ENCODE measurements at regions not wholly inside any gene's neighbourhood (a gene's known extent, or its start where the extent isn't known, plus 50 kb on each side); places are given as distances from the start of the nearest gene placed in this dataset.

DNA sequence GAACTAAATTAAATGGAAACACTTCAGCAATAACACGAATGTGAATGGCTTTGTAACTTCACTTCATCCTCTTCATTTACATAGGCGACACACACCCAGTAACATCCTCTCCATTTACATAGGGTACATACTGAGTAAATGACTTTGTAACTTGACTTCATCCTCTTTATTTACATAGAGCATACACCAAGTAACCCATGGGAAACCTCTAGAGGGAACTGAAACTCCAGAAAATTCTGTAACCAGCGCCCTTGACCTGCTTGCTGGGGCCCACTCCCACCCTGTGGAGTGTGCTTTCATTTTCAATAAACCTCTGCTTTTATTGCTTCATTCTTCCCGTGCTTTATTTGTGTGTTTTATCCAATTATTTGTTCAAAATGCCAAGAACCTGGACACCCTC is 81.6 kb upstream of the OPRM1 start:
- TF ChIP-seq ZFP3 (CRISPR knock-in tag; IDR thresholded peaks at IDR 0.05) (no peak), BACH2 (CRISPR knock-in tag; IDR thresholded peaks at IDR 0.05; ENCODE audit: borderline replicate concordance) (no peak), ZC3H10 (CRISPR knock-in tag; IDR thresholded peaks at IDR 0.05) (no peak), ISL1 (CRISPR knock-in tag; IDR thresholded peaks at IDR 0.05) (no peak), OSR1 (CRISPR knock-in tag; IDR thresholded peaks at IDR 0.05) (no peak), ZFP30 (CRISPR knock-in tag; IDR thresholded peaks at IDR 0.05) (no peak), ZNF565 (CRISPR knock-in tag; conservative IDR thresholded peaks at IDR 0.05; ENCODE audit: low read depth) (no peak), PPARA (CRISPR knock-in tag; IDR thresholded peaks at IDR 0.05; ENCODE audit: borderline replicate concordance) (no peak), RARB (CRISPR knock-in tag; IDR thresholded peaks at IDR 0.05) (no peak), CSDC2 (CRISPR knock-in tag; IDR thresholded peaks at IDR 0.05) (no peak), ARNTL (CRISPR knock-in tag; IDR thresholded peaks at IDR 0.05; ENCODE audit: borderline replicate concordance, low read depth) (no peak)
- TF ChIP-seq, protein P1, sequence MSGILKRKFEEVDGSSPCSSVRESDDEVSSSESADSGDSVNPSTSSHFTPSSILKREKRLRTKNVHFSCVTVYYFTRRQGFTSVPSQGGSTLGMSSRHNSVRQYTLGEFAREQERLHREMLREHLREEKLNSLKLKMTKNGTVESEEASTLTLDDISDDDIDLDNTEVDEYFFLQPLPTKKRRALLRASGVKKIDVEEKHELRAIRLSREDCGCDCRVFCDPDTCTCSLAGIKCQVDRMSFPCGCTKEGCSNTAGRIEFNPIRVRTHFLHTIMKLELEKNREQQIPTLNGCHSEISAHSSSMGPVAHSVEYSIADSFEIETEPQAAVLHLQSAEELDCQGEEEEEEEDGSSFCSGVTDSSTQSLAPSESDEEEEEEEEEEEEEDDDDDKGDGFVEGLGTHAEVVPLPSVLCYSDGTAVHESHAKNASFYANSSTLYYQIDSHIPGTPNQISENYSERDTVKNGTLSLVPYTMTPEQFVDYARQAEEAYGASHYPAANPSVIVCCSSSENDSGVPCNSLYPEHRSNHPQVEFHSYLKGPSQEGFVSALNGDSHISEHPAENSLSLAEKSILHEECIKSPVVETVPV (CRISPR knock-in tag; IDR thresholded peaks at IDR 0.05) = no peak
- TF ChIP-seq, protein P2, sequence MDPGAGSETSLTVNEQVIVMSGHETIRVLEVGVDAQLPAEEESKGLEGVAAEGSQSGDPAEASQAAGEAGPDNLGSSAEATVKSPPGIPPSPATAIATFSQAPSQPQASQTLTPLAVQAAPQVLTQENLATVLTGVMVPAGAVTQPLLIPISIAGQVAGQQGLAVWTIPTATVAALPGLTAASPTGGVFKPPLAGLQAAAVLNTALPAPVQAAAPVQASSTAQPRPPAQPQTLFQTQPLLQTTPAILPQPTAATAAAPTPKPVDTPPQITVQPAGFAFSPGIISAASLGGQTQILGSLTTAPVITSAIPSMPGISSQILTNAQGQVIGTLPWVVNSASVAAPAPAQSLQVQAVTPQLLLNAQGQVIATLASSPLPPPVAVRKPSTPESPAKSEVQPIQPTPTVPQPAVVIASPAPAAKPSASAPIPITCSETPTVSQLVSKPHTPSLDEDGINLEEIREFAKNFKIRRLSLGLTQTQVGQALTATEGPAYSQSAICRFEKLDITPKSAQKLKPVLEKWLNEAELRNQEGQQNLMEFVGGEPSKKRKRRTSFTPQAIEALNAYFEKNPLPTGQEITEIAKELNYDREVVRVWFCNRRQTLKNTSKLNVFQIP (CRISPR knock-in tag; IDR thresholded peaks at IDR 0.05; ENCODE audit: borderline replicate concordance, low read depth) = no peak
- TF ChIP-seq, protein P3, sequence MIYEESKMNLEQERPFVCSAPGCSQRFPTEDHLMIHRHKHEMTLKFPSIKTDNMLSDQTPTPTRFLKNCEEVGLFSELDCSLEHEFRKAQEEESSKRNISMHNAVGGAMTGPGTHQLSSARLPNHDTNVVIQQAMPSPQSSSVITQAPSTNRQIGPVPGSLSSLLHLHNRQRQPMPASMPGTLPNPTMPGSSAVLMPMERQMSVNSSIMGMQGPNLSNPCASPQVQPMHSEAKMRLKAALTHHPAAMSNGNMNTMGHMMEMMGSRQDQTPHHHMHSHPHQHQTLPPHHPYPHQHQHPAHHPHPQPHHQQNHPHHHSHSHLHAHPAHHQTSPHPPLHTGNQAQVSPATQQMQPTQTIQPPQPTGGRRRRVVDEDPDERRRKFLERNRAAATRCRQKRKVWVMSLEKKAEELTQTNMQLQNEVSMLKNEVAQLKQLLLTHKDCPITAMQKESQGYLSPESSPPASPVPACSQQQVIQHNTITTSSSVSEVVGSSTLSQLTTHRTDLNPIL (CRISPR knock-in tag; IDR thresholded peaks at IDR 0.05; ENCODE audit: low read depth) = no peak
- TF ChIP-seq, protein P4, sequence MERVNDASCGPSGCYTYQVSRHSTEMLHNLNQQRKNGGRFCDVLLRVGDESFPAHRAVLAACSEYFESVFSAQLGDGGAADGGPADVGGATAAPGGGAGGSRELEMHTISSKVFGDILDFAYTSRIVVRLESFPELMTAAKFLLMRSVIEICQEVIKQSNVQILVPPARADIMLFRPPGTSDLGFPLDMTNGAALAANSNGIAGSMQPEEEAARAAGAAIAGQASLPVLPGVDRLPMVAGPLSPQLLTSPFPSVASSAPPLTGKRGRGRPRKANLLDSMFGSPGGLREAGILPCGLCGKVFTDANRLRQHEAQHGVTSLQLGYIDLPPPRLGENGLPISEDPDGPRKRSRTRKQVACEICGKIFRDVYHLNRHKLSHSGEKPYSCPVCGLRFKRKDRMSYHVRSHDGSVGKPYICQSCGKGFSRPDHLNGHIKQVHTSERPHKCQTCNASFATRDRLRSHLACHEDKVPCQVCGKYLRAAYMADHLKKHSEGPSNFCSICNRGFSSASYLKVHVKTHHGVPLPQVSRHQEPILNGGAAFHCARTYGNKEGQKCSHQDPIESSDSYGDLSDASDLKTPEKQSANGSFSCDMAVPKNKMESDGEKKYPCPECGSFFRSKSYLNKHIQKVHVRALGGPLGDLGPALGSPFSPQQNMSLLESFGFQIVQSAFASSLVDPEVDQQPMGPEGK (CRISPR knock-in tag; IDR thresholded peaks at IDR 0.05; ENCODE audit: borderline replicate concordance) = no peak
- TF ChIP-seq, protein P5, sequence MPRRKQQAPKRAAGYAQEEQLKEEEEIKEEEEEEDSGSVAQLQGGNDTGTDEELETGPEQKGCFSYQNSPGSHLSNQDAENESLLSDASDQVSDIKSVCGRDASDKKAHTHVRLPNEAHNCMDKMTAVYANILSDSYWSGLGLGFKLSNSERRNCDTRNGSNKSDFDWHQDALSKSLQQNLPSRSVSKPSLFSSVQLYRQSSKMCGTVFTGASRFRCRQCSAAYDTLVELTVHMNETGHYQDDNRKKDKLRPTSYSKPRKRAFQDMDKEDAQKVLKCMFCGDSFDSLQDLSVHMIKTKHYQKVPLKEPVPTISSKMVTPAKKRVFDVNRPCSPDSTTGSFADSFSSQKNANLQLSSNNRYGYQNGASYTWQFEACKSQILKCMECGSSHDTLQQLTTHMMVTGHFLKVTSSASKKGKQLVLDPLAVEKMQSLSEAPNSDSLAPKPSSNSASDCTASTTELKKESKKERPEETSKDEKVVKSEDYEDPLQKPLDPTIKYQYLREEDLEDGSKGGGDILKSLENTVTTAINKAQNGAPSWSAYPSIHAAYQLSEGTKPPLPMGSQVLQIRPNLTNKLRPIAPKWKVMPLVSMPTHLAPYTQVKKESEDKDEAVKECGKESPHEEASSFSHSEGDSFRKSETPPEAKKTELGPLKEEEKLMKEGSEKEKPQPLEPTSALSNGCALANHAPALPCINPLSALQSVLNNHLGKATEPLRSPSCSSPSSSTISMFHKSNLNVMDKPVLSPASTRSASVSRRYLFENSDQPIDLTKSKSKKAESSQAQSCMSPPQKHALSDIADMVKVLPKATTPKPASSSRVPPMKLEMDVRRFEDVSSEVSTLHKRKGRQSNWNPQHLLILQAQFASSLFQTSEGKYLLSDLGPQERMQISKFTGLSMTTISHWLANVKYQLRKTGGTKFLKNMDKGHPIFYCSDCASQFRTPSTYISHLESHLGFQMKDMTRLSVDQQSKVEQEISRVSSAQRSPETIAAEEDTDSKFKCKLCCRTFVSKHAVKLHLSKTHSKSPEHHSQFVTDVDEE (CRISPR knock-in tag; IDR thresholded peaks at IDR 0.05) = no peak
- ATAC-seq = peak; percentile 19; the same call in 2 of the 3 replicates

DNA sequence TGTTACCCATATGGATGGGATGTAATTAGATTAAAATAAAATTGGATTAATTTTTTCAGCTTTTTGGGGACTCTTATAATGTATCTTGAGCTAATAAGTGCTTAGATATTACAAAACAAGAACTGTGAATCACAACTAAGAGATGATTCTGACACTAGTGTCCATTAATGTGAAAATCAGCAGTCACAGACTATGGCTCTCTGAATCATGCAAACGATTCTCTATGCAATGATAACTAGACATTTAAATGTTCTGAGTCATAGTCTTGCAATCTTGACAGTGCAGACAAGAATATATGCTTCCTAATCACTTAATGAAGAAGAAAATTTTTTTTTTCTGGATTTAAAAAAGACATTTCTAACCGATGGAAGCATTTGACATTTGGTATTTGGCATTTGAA is 82.2 kb upstream of the OPRM1 start:
- TF ChIP-seq ZC3H10 (CRISPR knock-in tag; IDR thresholded peaks at IDR 0.05) = peak; percentile 45; the same call in 1 of the 2 replicates
- TF ChIP-seq, protein P3 (CRISPR knock-in tag; IDR thresholded peaks at IDR 0.05; ENCODE audit: low read depth) = no peak
- TF ChIP-seq ZNF70 (CRISPR knock-in tag; IDR thresholded peaks at IDR 0.05) = no peak
- TF ChIP-seq TOX (CRISPR knock-in tag; IDR thresholded peaks at IDR 0.05; ENCODE audit: borderline replicate concordance) = no peak
- peak; percentile 88 for TF ChIP-seq ISL1 (CRISPR knock-in tag; IDR thresholded peaks at IDR 0.05)
- no peak for TF ChIP-seq ZFP30 (CRISPR knock-in tag; IDR thresholded peaks at IDR 0.05)
- TF ChIP-seq, protein P5 (CRISPR knock-in tag; IDR thresholded peaks at IDR 0.05) = no peak
- no peak for TF ChIP-seq GLIS3 (CRISPR knock-in tag; IDR thresholded peaks at IDR 0.05)
- ATAC-seq = peak; percentile 92
